ENCODE measurements at regions not wholly inside any gene's neighbourhood (a gene's known extent, or its start where the extent isn't known, plus 50 kb on each side); places are given as distances from the start of the nearest gene placed in this dataset.
"Not testable (repeated sequence)": the region's sequence is repeated elsewhere in the genome, so short reads cannot be mapped to it uniquely, and the experiment has no call there.

DNA sequence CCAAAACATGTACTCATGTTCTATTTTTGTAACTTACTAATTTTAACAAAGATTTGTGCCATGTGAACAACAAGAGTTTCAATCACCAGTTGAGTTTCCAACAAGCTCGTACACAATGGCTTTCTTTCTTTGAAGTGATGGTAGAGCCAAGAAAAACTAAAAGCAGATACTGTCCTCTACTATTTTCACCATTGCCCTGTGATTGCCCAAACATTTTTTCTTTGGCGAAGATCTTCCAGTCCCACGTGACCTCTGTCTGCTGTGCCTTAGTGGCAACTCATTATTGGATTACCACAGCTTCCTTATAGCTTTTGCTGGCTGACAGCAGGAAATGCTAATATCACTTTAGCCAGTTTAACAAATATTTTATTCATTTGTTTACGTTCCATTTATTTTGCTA lies 1147.1 kb downstream of the STIM2 start:
- DNase-seq (ENCODE audit: extremely low read depth, low read depth, low spot score), result no peak

- DNase-seq (ENCODE audit: extremely low read depth, low read depth, low spot score), result no peak
Observed at GRCh38 chr4:28009541-28009940, 1148.9 kb downstream of the STIM2 start.

DNA sequence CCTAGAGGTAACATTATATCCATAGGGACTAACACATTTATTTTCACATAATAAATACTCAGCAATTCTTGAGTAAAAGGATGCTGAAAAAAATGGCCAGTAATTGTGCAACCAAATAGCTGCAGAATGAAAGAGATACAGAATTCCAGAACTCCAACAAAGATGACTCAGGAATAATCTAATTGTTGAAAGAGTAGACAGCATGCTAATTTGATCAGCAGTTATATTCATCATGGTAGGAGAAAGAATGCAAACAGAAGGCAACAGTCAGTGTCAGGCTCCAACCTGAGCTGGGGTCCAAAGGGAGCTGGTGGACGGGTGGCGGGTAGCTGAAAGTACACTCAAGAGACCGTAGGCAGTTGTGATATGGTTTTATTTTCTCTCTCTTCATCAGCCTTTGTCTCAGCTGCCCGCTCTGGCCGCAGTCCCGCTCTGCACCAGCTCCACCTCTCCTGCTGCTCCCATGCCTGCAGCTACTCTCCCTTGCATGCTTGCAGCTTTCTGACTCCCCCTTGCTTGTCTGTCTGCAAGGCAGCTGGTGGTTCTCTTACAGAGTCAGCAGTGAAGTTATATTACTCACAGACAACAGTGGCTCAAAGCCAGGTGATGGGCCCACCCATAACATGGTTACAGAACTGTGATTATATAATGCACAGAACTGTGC lies 1150.1 kb downstream of the STIM2 start:
- no peak for DNase-seq (ENCODE audit: extremely low read depth, low read depth, low spot score)

DNA sequence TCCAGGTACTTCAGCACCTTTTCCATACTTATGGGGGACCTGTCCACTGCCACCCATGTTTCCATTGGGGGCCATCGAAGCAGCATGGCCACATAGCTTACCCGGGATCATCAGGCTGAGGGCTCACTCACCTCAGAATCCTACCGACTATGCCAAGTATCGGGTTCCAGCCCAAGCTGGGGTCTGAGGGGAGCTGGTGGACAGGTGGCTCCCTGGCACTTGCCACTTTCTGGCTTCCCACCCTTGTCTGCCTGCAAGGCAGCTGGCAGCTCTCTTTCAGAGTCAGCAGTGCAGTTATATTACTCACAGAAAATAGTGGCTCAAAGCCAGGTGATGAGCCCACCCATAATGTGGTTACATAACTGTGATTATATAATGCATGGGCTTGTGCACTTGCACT lies 1153.8 kb downstream of the STIM2 start:
- DNase-seq (ENCODE audit: extremely low read depth, low read depth, low spot score), result no peak

DNA sequence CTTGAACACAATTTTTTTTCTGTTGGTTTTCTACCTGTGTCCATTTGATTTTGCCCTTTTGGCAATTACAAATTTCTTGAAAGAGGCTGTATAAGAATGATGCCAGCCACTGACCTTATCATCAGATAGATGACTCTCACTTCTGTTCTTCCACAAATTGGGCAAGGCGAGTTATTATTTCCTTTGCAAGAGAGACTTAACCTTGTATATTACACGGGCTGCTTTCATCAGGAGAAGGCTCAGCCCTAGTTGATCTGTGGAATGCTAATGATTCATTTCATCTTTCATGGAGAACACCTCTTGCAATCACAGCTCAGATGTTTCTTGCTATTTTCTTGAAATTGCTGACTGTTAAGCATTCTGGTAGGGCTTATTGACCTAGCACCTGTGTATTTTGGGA lies 1155.4 kb downstream of the STIM2 start:
- DNase-seq (ENCODE audit: extremely low read depth, low read depth, low spot score), result no peak

DNA sequence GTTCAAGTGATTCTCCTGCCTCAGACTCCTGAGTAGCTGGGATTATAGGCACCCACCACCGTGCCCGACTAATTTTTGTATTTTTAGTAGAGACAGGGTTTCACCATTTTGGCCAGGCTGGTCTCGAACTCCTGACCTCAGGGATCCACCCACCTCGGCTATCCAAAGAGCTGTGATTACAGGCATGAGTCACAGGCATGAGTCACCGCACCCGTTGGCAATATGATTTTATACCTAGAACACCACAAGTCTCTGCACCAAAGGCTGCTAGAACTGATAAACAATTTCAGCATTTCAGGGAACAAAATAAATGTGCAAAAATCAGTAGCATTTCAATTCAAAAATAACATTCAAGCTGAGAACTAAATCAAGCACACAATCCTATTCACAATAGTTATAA lies 1177.6 kb downstream of the STIM2 start:
- not testable (repeated sequence) for DNase-seq (ENCODE audit: extremely low read depth, low read depth, low spot score)

DNA sequence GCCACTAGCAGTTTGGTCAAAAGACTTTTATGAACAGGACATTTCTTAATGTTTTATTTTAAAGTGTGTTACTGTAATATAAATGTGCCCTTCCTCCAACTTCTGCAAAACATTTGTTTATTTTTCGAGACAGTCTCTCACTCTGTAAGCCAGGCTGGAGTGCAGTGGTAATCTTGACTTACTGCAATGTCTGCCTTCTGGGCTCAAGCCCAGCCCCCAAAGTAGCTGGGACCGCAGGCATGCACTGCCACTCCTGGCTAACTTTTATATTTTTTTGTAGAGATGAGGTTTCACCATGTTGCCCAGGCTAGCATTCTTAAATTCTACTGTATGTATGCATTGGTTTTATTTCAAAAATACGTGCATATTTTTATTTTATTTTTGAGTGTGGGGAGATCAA lies 1201.9 kb downstream of the STIM2 start:
- no peak for DNase-seq (ENCODE audit: extremely low read depth, low read depth, low spot score)

DNA sequence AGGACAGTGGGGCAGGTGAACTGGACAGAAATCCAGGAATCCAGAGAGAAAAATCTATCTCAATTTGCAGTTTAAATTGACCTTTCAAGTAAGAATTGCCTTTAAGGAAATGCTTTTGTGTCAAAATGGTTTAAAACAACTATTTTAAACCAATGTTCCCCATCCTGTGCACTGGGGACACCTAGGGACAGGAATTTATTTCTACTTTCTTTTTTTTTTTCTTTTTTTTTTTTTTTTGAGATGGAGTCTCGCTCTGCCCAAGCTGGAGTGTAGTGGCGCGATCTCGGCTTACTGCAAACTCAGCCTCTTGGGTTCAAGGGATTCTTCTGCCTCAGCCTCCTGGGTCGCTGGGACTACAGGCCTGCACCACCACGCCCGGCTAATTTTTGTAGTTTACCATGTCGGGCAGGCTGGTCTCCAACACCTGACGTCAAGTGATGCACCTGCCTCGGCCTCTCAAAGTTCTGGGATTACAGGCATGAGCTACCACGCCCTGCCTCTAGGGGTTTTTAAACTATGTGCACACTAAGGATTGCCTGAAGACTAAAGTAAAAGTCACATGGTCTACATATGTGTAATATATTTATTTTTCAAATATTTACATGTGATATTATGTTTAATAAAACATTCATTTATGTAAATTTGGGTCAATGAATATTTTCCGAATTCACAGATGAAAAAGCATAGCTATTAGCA lies 1213.4 kb downstream of the STIM2 start:
- no peak for DNase-seq (ENCODE audit: extremely low read depth, low read depth, low spot score)

DNA sequence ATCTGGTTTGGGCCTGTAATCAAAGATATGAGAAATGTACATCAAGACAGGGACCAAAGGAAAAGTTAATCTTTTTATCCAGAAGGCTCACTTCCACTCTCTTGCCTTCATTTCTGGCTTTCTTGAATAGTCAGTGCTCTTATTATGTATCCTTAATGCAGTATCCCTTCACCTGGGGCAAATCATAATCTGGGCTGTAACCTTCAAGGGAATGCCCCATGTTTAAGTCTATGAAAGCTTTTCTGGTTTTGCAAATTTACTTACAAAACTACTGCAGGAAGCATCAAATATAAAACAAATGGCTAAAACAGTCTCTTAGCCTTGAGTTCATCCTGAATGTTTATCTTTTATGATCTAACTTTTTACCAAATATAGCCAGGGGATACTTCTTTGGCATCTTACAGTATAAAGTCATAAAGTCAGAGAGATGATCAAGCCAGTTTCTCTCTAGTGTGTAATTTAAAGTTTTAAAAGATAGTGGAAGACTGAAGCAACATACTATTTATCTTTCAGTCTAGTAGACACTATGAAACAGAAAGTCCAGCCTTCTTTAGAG lies 1214.8 kb downstream of the STIM2 start:
- no peak for DNase-seq (ENCODE audit: extremely low read depth, low read depth, low spot score)

GRCh38 chr4:28077203-28077602 lies 1216.6 kb downstream of the STIM2 start:
- DNase-seq (ENCODE audit: extremely low read depth, low read depth, low spot score), result not testable (repeated sequence)

GRCh38 chr4:28082686-28083390 lies 1222.2 kb downstream of the STIM2 start:
- no peak for DNase-seq (ENCODE audit: extremely low read depth, low read depth, low spot score)

- DNase-seq (ENCODE audit: extremely low read depth, low read depth, low spot score), result no peak
Observed at GRCh38 chr4:28092610-28093009, 1232.0 kb downstream of the STIM2 start.

DNA sequence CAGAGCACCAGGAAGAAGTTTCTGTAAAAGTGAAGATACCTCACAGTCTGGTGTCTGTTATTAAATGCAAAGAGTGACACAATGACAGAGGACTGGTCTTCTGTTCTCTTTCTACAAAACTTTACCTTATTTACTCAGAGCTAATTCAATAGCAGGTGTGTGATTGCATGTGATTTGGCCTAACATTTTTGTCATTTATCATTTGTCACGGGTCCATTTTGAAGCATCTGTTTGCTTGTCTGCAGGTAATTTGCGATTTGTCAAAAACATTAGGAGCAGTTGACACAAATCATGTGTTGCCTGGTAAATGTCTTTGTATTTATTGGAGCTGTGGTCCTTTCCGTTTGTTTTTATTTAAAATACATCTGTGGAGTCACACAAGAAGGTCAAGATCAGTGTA lies 1232.4 kb downstream of the STIM2 start:
- DNase-seq (ENCODE audit: extremely low read depth, low read depth, low spot score), result no peak

DNA sequence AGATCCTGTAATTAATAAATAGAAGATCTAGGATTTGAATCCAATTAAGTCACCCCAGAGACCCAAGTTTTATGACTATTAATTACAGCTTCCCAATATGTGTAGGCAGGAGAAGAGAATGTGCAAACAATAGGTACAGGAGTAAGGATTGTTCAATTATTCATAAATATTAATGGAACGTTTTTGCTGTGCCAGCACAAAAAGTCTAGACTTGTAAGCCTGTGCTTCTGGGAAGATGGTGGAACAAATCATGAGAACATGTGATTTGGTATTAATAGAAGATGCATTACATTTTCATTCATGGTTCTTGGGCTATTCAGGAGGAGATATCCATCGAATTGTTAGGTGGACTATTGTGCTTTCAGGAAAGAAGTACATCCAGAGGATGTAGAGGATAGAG lies 1240.9 kb downstream of the STIM2 start:
- no peak for DNase-seq (ENCODE audit: extremely low read depth, low read depth, low spot score)

GRCh38 chr4:28105271-28105859 lies 1244.7 kb downstream of the STIM2 start:
- no peak for DNase-seq (ENCODE audit: extremely low read depth, low read depth, low spot score)

DNA sequence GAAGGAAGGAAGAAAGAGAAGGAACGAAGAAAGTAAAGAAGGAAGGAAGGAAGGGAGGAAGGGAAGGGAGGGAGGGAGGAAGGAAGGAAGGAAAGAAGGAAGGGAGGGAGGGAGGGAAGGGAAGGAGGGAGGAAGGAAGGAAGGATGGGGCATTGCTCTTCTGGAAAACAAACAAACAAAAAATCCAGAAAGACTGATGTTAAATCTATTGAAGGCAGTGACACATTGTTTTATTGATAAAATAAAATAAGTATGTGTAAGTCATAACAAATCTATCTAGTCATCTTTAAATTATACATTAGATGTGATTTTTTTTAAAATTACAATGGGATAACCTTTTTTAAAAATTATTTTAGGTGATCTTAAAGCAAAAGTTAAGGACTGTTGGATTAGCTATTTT lies 1245.5 kb downstream of the STIM2 start:
- DNase-seq (ENCODE audit: extremely low read depth, low read depth, low spot score), result no peak

DNA sequence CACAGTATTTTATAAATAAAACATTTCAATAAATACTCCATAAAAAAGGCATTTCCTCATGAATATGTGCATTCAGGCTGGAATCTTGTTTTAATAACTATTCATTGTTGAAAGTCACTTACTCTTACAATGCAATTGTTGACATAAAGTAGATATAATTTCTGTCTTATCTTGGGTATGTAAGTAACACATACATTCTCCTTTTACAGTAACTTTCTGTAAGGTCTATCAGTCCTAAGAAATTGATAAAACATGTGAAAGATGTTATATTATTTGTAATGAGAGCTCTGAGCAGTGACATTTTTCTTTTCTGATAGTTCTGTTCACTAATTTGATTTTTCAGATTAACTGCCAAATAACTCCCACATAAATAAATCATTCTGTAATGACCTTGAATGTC lies 1249.2 kb downstream of the STIM2 start:
- DNase-seq (ENCODE audit: extremely low read depth, low read depth, low spot score), result no peak

DNA sequence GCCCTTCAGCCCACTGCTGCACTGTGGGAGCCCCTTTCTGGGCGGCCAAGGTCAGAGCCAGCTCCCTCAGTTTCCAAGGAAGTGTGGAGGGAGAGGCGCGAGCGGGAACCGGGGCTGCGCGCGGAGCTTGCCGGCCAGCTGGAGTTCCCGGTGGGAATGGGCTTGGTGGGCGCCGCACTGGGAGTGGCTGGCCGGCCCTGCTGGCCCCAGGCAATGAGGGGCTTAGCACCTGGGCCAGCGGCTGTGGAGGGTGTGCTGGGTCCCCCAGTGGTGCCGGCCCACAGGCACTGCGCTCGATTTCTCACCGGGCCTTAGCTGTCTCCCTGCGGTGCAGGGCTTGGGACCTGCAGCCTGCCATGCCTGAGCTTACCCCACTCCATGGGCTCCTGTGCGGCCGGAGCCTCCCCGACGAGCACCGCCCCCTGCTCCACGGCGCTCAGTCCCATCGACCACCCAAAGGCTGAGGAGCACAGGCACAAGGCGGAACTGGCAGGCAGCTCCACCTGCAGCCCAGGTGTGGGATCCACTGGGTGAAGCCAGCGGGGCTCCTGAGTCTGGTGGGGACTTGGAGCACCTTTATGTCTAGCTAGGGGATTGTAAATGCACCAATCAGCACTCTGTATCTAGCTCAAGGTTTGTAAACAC lies 1252.2 kb downstream of the STIM2 start:
- DNase-seq (ENCODE audit: extremely low read depth, low read depth, low spot score), result not testable (repeated sequence)

DNA sequence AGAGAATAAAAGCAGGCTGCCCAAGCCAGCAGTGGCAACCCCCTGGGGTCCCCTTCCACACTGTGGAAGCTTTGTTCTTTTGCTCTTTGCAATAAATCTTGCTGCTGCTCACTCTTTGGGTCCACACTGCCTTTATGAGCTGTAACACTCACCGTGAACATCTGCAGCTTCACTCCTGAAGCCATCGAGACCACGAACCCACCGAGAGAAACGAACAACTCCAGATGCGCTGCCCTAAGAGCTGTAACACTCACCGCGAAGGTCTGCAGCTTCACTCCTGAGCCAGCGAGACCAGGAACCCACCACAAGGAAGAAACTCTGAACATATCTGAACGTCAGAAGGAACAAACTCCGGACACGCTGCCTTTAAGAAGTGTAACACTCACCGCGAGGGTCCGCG lies 1252.9 kb downstream of the STIM2 start:
- not testable (repeated sequence) for DNase-seq (ENCODE audit: extremely low read depth, low read depth, low spot score)

DNA sequence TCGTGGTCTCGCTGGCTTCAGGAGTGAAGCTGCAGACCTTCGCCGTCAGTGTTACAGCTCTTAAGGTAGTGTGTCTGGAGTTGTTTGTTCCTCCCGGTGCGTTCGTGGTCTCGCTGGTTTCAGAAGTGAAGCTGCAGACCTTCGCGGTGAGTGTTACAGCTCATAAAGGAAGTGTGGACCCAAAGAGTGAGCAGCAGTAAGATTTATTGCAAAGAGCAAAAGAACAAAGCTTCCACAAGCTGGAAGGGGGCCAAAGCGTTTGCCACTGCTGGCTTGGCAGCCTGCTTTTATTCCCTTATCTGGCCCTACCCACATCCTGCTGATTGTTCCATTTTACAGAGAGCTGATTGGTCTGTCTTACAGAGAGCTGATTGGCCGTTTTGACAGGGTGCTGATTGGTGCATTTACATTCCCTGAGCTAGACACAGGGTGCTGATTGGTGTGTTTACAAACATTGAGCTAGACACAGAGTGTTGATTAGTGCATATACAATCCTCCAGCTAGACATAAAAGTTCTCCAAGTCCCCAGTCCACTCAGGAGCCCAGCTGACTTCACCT lies 1256.0 kb downstream of the STIM2 start:
- DNase-seq (ENCODE audit: extremely low read depth, low read depth, low spot score), result not testable (repeated sequence)

Data from glomerular endothelial cell (primary cell).